CD4-positive, alpha-beta T cell treated with Interleukin-21 for 1 hour (primary cell): ENCODE measurements at regions not wholly inside any gene's neighbourhood (a gene's known extent, or its start where the extent isn't known, plus 50 kb on each side); places are given as distances from the start of the nearest gene placed in this dataset.

Experiments used
- DNase-seq: peaks from one replicate; pipeline ENCODE4 v3.0.0-alpha.2; 2020

GRCh38 chr5:6228257-6229250 lies 149.8 kb downstream of the MED10 start:
- DNase-seq = no peak

DNA sequence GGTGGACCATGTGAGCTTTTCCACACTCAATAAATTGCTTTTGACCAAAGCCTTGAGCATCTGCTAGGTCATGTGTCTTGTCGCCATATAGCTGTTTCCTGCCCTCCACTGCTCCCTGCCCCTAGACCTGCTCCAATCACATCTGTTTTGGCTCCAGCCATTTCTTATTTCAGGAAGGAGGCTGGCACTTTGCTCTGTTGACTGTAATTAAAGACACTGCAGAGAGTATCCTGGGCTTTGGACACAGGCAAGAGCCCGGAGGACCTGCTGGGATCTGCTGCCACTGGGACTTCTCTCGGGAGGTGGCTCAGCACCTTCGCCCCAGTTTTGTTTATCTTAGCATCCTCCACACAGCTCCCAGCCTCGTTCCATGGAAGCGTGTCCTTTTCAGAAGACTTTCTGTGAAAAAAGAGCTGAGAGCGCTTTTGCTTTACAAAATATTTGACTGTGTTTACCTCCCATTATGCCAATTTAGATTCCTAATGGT lies 153.2 kb downstream of the MED10 start:
- DNase-seq = no peak

GRCh38 chr5:6224406-6224805 lies 153.9 kb downstream of the MED10 start:
- DNase-seq = no peak

DNA sequence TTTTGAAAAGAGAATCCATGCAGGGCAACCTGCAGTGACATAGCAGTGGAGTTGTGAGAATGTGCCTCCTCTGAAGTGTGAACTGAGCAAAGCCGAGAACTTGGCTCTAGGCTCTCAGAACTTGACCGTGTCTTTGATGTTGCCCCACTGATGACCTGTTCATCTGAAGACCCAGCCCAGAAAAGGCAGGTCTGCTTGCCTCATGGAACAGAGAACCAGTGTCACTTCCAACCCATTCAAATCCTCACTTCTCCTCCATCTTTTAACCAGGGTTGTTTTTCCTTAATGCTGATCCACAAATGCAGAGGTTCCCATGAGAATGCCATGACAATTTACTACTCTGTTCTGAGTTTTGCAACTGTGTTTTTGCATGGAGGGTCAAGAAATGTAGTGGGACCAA lies 155.4 kb downstream of the MED10 start:
- no peak for DNase-seq

DNA sequence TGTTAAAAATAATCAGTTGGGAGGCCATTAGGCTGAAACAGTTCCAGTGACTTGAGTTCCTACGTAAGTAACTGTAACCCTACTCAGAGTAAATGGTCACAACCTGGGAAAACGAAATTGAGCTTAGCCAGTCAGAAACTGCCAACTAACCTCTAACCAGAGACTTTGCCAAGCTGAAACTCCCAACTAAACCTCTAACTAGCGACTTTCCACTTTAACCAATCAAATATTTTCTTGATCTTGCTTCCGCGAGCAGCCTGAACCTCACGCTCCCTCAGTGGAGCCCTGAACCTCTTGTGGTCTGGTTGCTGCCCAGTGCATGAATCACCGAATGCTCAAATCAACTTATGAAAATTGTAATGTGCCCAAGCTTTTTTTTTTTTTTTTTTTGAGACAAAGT lies 156.2 kb downstream of the MED10 start:
- DNase-seq = no peak

DNA sequence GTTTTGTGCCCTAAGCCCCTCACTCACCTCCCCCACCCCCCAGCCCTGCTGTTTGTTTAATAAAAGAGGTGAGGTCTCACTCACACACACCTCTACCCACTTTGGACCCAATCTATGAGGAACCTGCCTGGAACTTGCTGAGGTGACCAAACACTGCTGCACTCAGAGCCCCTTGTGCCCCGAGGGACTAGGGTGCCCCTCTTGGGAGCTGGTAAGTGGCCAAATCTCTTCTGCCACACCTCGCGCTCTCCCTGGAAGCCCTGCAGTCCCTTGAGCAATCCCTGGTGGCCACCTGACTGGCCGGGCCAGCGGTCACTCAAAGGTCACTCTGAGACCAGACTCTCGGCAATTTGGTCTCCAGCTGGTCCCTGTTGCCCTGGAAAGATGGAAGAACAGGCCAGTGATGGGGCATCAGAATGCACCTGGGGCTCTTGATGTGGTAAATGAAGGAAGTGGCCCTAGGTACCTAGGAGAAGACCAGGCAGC lies 157.2 kb downstream of the MED10 start:
- DNase-seq = no peak

GRCh38 chr5:6220346-6221088 lies 157.8 kb downstream of the MED10 start:
- no peak for DNase-seq

DNA sequence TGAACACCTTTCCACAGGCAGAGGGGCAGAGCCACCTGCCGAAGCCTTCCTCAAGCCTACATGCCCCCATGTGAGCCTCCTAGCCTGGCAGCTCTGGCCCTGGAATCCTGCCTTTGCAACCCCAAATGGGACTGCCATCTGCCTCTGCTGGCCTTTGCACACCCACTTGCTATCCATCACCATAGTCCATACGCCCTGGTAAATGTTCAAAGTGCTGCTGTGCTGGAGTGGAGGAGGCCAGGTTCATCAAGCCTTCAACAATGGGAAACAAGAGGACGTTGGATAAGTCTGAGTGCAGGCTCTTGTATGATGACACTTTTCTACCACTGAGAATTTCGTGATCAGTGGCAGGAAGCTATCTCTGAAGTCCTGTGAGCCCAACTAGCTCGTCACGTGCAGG lies 159.8 kb downstream of the MED10 start:
- no peak for DNase-seq

DNA sequence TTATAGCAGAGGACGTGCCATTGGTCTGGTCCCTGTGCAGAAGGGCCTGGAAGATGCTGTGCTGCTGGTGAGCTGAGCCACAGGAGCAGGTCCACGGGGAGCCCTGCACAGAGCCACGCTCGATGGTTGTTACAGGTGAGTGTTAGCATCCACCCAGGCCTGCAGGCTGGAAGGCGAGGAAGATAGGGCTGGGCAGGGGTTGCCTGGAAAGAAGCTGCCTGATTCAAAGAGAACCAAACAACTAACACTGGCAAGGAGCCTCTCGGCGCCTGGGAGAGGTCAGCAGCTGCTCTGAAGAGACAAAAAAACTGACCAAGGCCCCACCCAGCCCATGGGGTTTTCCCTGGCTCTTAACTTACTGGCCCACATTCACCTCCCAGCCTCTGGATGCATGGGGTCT lies 160.2 kb downstream of the MED10 start:
- no peak for DNase-seq

GRCh38 chr5:6216471-6217075 lies 161.8 kb downstream of the MED10 start:
- no peak for DNase-seq

DNA sequence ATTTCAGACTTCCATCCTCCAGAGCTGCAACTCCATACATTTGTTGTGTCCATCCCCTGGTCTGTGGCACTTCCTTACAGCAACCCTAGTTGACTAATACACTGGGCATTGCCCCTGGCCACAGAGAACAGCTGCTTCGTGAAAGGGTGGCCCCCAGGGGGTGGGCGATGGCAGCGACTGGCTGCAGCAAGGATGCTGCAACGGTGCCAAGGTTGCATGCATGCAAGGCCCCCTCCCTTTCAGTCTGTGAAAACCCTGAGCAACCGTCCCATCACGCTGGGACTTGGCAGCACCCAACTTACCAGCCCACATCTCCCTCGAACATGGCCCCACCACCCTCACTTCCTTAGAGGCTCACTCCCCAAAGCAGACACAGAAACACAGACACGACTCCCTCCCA lies 162.5 kb downstream of the MED10 start:
- no peak for DNase-seq

GRCh38 chr5:6212244-6212643 lies 166.1 kb downstream of the MED10 start:
- no peak for DNase-seq

GRCh38 chr5:6206501-6206900 lies 171.8 kb downstream of the MED10 start:
- no peak for DNase-seq

- DNase-seq = no peak
Observed at GRCh38 chr5:6202968-6203365, 175.4 kb downstream of the MED10 start.

DNA sequence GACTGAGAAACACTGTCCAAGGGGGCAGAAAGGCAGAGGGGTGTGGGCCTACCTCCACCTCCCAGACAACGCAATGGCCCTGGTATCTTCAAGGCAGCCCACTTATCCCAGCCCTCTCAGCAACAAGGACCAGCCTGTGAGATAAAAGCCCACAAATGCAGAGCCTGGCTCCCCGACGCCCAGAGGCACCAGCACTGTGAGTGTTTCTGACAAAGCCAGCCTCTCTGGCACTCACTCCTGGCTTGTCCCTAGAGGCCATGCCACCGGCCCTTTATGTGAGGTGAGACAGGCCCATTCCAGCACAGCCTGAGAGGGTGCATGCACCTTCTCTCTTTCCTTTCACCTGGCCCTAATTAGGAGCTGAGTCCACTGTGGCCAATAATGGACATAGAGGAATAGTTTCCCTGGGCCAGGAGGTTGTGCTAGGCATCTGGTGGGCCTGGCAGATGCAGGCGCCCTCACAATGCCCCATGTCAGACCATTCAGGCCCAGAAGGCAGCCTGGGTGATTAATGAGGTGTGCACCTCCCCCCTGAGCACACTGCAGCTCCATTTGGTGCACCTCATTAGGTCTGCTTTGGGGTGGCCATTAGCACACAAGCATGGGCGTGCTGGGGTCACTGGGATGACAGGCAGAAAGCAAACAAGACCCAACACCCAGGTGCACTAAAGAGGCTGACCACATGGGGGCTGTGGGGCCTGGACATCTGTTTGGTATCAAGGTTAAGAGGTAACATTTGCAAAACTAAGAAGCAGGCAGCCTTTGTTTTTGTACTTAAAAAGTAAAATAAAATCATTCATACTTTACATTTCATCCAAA lies 176.0 kb downstream of the MED10 start:
- DNase-seq = no peak

DNA sequence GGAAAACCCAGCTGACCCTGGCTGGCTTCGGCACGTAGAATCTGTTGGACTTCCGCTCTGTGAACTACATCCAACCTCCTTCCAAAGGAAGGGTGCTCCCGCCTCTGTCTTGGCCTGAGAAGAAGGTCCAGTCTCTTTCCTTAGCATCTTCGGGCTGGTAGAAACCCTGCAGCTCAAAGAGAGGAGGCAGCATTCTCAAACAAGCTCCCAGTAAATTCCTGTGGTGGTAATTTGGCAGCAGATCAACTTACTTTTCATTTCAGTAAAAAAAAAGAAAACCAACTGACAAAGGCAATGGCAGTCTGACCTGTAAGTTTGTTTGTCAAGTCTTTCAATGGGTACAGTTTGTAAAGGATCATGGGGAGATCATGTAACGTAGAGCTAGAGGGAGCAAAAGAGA lies 176.7 kb downstream of the MED10 start:
- DNase-seq = no peak

- no peak for DNase-seq
Observed at GRCh38 chr5:6198531-6198930, 179.8 kb downstream of the MED10 start.

DNA sequence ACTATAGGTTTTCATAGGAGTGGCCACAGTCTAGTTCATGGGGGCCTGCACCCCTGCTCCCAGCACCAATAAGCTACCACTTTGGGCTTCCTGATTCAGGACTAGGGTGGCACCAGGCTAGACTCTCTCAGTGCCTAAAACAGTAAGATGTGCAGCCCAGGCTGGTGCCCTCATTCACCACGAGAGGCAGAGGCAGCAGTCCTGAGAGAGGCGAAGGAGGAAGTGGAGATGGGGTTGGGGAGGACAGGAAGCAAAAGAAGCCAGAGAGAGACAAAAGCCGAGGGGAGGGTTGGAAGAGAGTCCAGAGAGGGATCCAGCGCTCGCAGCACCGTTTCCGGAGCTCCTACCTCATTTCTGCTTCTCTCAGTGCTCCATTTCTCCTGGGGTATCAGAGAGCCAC lies 180.9 kb downstream of the MED10 start:
- DNase-seq = no peak

- no peak for DNase-seq
Observed at GRCh38 chr5:6195711-6196358, 182.5 kb downstream of the MED10 start.

GRCh38 chr5:6194906-6195612 lies 183.3 kb downstream of the MED10 start:
- DNase-seq = no peak

GRCh38 chr5:6194261-6194875 lies 184.0 kb downstream of the MED10 start:
- no peak for DNase-seq
